ENCODE measurements at regions not wholly inside any gene's neighbourhood (a gene's known extent, or its start where the extent isn't known, plus 50 kb on each side); places are given as distances from the start of the nearest gene placed in this dataset.
"Not testable (repeated sequence)": the region's sequence is repeated elsewhere in the genome, so short reads cannot be mapped to it uniquely, and the experiment has no call there.

GRCh38 chr4:67328393-67328792 is 216.9 kb downstream of the CENPC start:
- no peak for TF ChIP-seq CTCF (conservative IDR thresholded peaks at IDR 0.05)
- H3K27ac ChIP-seq, result no peak overlapping the region

- H3K27ac ChIP-seq, result no peak overlapping the region
- TF ChIP-seq CTCF (conservative IDR thresholded peaks at IDR 0.05), result no peak
These were observed 217.4 kb downstream of the CENPC start for GRCh38 chr4:67328018-67328278.

- peak; percentile 95 for TF ChIP-seq CTCF (conservative IDR thresholded peaks at IDR 0.05)
- H3K27ac ChIP-seq, result no peak overlapping the region
These were observed 217.9 kb downstream of the CENPC start for GRCh38 chr4:67327245-67328017.

- no peak overlapping the region for H3K27ac ChIP-seq
- no peak for TF ChIP-seq CTCF (conservative IDR thresholded peaks at IDR 0.05)
These were observed 219.5 kb downstream of the CENPC start for GRCh38 chr4:67325791-67326190.

- H3K27ac ChIP-seq, result no peak overlapping the region
- no peak for TF ChIP-seq CTCF (conservative IDR thresholded peaks at IDR 0.05)
These were observed 224.7 kb downstream of the CENPC start for GRCh38 chr4:67320645-67321044.

GRCh38 chr4:67319607-67320006 is 225.7 kb downstream of the CENPC start:
- H3K27ac ChIP-seq, result not testable (repeated sequence)

GRCh38 chr4:67300497-67301185 is 244.7 kb downstream of the CENPC start:
- not testable (repeated sequence) for H3K27ac ChIP-seq

GRCh38 chr4:67292636-67293035 is 252.7 kb downstream of the CENPC start:
- H3K27ac ChIP-seq, result no peak overlapping the region
- TF ChIP-seq CTCF (conservative IDR thresholded peaks at IDR 0.05), result no peak
